Panc1 (cell line): ENCODE measurements at regions not wholly inside any gene's neighbourhood (a gene's known extent, or its start where the extent isn't known, plus 50 kb on each side); places are given as distances from the start of the nearest gene placed in this dataset.

Experiments
- ATAC-seq: fragments of 200-7000 bp; cut with Tn5 transposase; 2 replicates; pipeline ENCODE4 v1.9.1; 2020; ENCODE audit warnings: mild to moderate bottlenecking, moderate library complexity
- BruUV-seq: library from RNA; stranded (reverse); fragments of 400-500 nt; replicated peaks from 2 replicates; lab custom pipeline; 2021; lab: Mats Ljungman, UMichigan
- CTCF ChIA-PET: fragments of 300-600 bp; sonication (Branson Sonifier 250); formaldehyde crosslinking; loops from one replicate; lab custom pipeline; 2022; ENCODE audit warnings: antibody characterized with exemption; lab: Charles Lee
- POLR2A ChIA-PET: fragments of 300-600 bp; sonication (Branson Sonifier 250); formaldehyde crosslinking; loops from one replicate; lab custom pipeline; 2022; ENCODE audit warnings: antibody characterized with exemption; lab: Charles Lee
- DNase-seq: peaks from one replicate; pipeline ENCODE4 v3.0.0-alpha.2; 2010; ENCODE audit warnings: low read depth, low spot score
- H3K27ac ChIP-seq: 2 replicates; pipeline ENCODE4 v1.5.1; 2011; ENCODE audit warnings: mild to moderate bottlenecking, low read length, inconsistent platforms
- H3K27me3 ChIP-seq: fragments of 200-500 bp; sonication (Bioruptor generic); 2 replicates; pipeline ENCODE4 v1.6.0; 2014; ENCODE audit warnings: low read length, inconsistent platforms; ENCODE audit not compliant: control insufficient read depth, insufficient read depth
- H3K36me3 ChIP-seq: fragments of 200-500 bp; sonication (Bioruptor generic); 2 replicates; pipeline ENCODE4 v1.5.1; 2014; ENCODE audit warnings: inconsistent platforms, mild to moderate bottlenecking, low read length, moderate library complexity; ENCODE audit not compliant: control insufficient read depth, insufficient read depth
- H3K4me1 ChIP-seq: 2 replicates; pipeline ENCODE4 v1.5.1; 2011; ENCODE audit warnings: inconsistent platforms, mild to moderate bottlenecking, low read length, moderate library complexity; ENCODE audit not compliant: control insufficient read depth, insufficient read depth
- H3K4me3 ChIP-seq, 2 experiments: 2 replicates each; pipeline ENCODE4 v1.5.1; 2011 to 2012; ENCODE audit warnings: low read depth in 2 of 2, low read length in 2 of 2, mild to moderate bottlenecking in 2 of 2, inconsistent platforms in 1 of 2, moderate library complexity in 1 of 2
- H3K9me3 ChIP-seq: fragments of 200-500 bp; sonication (Bioruptor generic); 2 replicates; pipeline ENCODE4 v1.5.1; 2014; ENCODE audit warnings: low read depth, mild to moderate bottlenecking, inconsistent platforms, low read length, moderate library complexity; ENCODE audit not compliant: control insufficient read depth, insufficient read depth
- CTCF ChIP-seq: fragments of 450-650 bp; IDR thresholded peaks from 2 replicates; pipeline ENCODE4 v1.5.1; 2017; ENCODE audit warnings: mild to moderate bottlenecking
- POLR2AphosphoS5 ChIP-seq: IDR thresholded peaks from 2 replicates; pipeline ENCODE4 v1.6.1; 2012; ENCODE audit warnings: mild to moderate bottlenecking, low read depth, low read length, moderate library complexity
- REST ChIP-seq, 2 experiments: IDR thresholded peaks; 2 replicates each; pipeline ENCODE4 v1.6.1; 2011 to 2012; ENCODE audit warnings: low read depth in 2 of 2, control low read depth in 1 of 2, low read length in 1 of 2, mild to moderate bottlenecking in 1 of 2, moderate library complexity in 1 of 2; ENCODE audit not compliant: insufficient read depth in 1 of 2
- SIN3A ChIP-seq: IDR thresholded peaks from 2 replicates; pipeline ENCODE4 v1.6.1; 2012; ENCODE audit warnings: low read depth, mild to moderate bottlenecking, low read length, moderate library complexity, borderline replicate concordance; ENCODE audit not compliant: insufficient read depth
- TCF7L2 ChIP-seq: IDR thresholded peaks from 2 replicates; pipeline ENCODE4 v1.6.1; 2011; ENCODE audit warnings: mild to moderate bottlenecking, low read depth, low read length, inconsistent platforms
- in situ Hi-C: cut with HindIII; loops from 2 replicates; pipeline ENCODE4 v1.10.0; 2016; ENCODE audit warnings: low sequenced_read_pairs, low pct_unique_long_range_greater_than_20kb
- intact Hi-C: fragments of 100-400 bp; cut with micrococcal nuclease; formaldehyde crosslinking; loops from one replicate; pipeline ENCODE4 v1.10.0; 2022; ENCODE audit not compliant: unreplicated experiment

- Histone ChIP-seq H3K36me3 (no peaks in the 10 kb centered on the region), H3K27me3 (no peaks in the 10 kb centered on the region; the same call in 1 of the 2 replicates), H3K27ac (no peak overlapping the region), H3K4me3 (no peak overlapping the region), H3K4me1 (no peaks in the 10 kb centered on the region), H3K9me3 (no peaks in the 10 kb centered on the region)
- in situ Hi-C loops (no loop called here), intact Hi-C loops (no loop called here)
- CTCF ChIA-PET, result no interaction called here
- TF ChIP-seq CTCF (no peak), TCF7L2 (no peak), REST (IDR thresholded peaks at IDR 0.05; ENCODE audit: insufficient read depth in 1 of 2, low read depth in 2 of 2, low read length in 1 of 2) (no peak), SIN3A (no peak), POLR2AphosphoS5 (no peak)
- no peak for ATAC-seq
- DNase-seq, result no peak
- BruUV-seq, result no TSS peak
- POLR2A ChIA-PET, result no interaction called here
Measured at GRCh38 chr3:101172516-101172915, 147.9 kb downstream of the IMPG2 start.

- H3K27me3 ChIP-seq, result no peaks in the 10 kb centered on the region; the same call in 1 of the 2 replicates
- in situ Hi-C loops (no loop called here), intact Hi-C loops (no loop called here)
- ChIA-PET CTCF (no interaction called here), POLR2A (no interaction called here)
- no TSS peak for BruUV-seq
- TF ChIP-seq REST (IDR thresholded peaks at IDR 0.05; ENCODE audit: insufficient read depth in 1 of 2, low read depth in 2 of 2, low read length in 1 of 2) (no peak), POLR2AphosphoS5 (no peak), SIN3A (no peak)
- no peak overlapping the region for H3K4me3 ChIP-seq
- H3K9me3 ChIP-seq, result no peaks in the 10 kb centered on the region
- no peaks in the 10 kb centered on the region for H3K36me3 ChIP-seq
- H3K27ac ChIP-seq, result no peak overlapping the region
- DNase-seq (no peak), ATAC-seq (no peak)
- no peaks in the 10 kb centered on the region for H3K4me1 ChIP-seq
Measured at GRCh38 chr3:101171681-101172191, 148.6 kb downstream of the IMPG2 start.
